ENCODE measurements at regions not wholly inside any gene's neighbourhood (a gene's known extent, or its start where the extent isn't known, plus 50 kb on each side); places are given as distances from the start of the nearest gene placed in this dataset.

- H2AFZ ChIP-seq (ENCODE audit: low read length), result no peak overlapping the region
- H3K27me3 ChIP-seq (ENCODE audit: control insufficient read depth in 1 of 2, insufficient read depth in 2 of 2, low read length in 2 of 2), result no peaks in the 10 kb centered on the region
- WGBS (ENCODE audit: low lambda C conversion rate), result 26% methylated on average over 5 of the region's 5 CpGs
- no TSS peak for BruUV-seq (replicated peaks)
- H3K79me2 ChIP-seq (ENCODE audit: insufficient read depth, low read length), result no peaks in the 10 kb centered on the region
- intact Hi-C loops (cut with micrococcal nuclease; ENCODE audit: unreplicated experiment), result no loop called here
- POLR2A ChIA-PET, result no interaction called here
- no peak for TF ChIP-seq MLLT10 (CRISPR knock-in tag; IDR thresholded peaks at IDR 0.05)
- TF ChIP-seq AHR (CRISPR knock-in tag; IDR thresholded peaks at IDR 0.05), result no peak
- TF ChIP-seq ATF5 (CRISPR knock-in tag; IDR thresholded peaks at IDR 0.05; ENCODE audit: low read depth), result no peak
- no peak for TF ChIP-seq SRF (IDR thresholded peaks at IDR 0.05; ENCODE audit: low read depth, low read length)
- no peak for TF ChIP-seq ZNF260 (CRISPR knock-in tag; IDR thresholded peaks at IDR 0.05; ENCODE audit: borderline replicate concordance, low read depth)
- no peak for TF ChIP-seq NFAT5 (CRISPR knock-in tag; IDR thresholded peaks at IDR 0.05)
- TF ChIP-seq ZFP62 (CRISPR knock-in tag; IDR thresholded peaks at IDR 0.05), result no peak
- no peak for TF ChIP-seq CHD2 (IDR thresholded peaks at IDR 0.05; ENCODE audit: low read depth, low read length)
- TF ChIP-seq BRF2 (CRISPR knock-in tag; IDR thresholded peaks at IDR 0.05), result no peak
- TF ChIP-seq ZNF629 (CRISPR knock-in tag; conservative IDR thresholded peaks at IDR 0.05), result no peak
- TF ChIP-seq RFX1 (IDR thresholded peaks at IDR 0.05), result no peak
- FAIRE-seq (no peak), ATAC-seq (no peak), DNase-seq (ENCODE audit: low spot score) (no peak)
- peaks cover 5% of the 10 kb centered on the region; the same call in 1 of the 2 replicates for H3K4me1 ChIP-seq (ENCODE audit: insufficient read depth, low read length)
- in situ Hi-C loops (cut with HindIII; ENCODE audit: extremely low pct_ligation_motif_present, low pct_unique_long_range_greater_than_20kb), result no loop called here
- H4K20me1 ChIP-seq (ENCODE audit: insufficient read depth, low read length), result no peaks in the 10 kb centered on the region
- H3K9ac ChIP-seq (ENCODE audit: insufficient read depth, low read depth, low read length), result no peak overlapping the region
- CTCF ChIA-PET (ENCODE audit: low intra/inter-chr PET ratio, low total read pairs), result no interaction called here
- no peaks in the 10 kb centered on the region for H3K36me3 ChIP-seq (replicated peaks in 1 of 2; ENCODE audit: control insufficient read depth in 1 of 2, insufficient read depth in 2 of 2, low read length in 2 of 2)
- no peak overlapping the region for H3K4me3 ChIP-seq (replicated peaks in 1 of 3; ENCODE audit: insufficient read depth in 1 of 3, low read depth in 2 of 3, low read length in 3 of 3)
- H3K4me2 ChIP-seq (ENCODE audit: low read depth, low read length), result no peak overlapping the region
- no peak overlapping the region for H3K27ac ChIP-seq (ENCODE audit: extremely low read length, insufficient read depth, low read length)
- no peaks in the 10 kb centered on the region for H3K9me3 ChIP-seq (ENCODE audit: low read length)
These were observed 224.4 kb upstream of the DAAM1 start for GRCh38 chr14:58963873-58964597.

Data from HepG2 (cell line).